Germinal center (tissue), 1 donor: ENCODE measurements at regions not wholly inside any gene's neighbourhood (a gene's known extent, or its start where the extent isn't known, plus 50 kb on each side); places are given as distances from the start of the nearest gene placed in this dataset.

ENCODE experiments used
- DNase-seq: peaks from one replicate; pipeline ENCODE4 v3.0.0; 2012; ENCODE audit warnings: mixed read lengths, low spot score

DNA sequence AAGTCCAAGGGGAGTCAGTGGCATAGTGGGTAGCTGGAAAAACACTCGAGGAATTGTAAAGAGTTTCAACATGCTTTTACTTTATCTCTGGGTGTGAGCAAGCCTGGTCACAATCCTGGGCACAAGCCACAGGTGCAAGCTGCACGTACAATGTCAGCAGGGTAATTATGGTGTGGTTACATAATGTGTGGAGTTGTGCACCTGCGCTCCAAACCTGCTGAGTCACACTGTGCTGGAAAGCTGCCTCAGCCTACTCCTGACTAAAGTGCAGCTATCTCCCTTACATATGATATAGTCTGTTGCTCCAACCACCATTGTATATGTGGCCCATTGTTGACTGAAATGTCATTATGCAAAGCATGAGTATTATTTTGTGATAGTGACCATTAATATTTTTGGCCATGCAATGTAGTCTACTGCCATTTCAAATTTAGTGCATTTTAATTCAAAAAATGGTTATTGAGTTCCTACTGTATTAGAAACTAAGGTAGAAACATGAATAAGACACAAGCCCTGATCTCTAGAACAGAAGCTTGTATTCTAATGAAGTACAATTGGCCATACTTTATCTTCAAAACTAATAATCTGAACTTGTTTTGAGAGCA, 160.9 kb upstream of the SLC30A5 start:
- DNase-seq, result no peak

DNA sequence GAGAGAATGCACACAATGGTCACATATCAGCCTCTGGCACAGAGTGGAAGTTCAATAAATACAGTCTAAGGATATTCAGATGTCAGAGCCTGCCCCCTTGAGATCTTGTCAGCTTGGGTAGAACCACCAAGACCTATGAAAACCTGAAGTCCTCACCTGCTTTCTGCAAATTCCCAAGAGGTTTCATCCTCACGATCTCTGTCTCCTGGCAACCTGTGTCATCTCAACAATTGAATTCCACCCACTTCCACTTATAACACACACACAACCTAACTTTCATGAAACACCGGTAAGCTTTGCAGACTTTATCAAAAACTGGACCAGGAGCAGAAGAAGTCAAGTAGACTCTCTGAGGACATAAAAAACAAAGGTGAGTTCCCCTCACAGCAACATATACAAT, 151.6 kb upstream of the SLC30A5 start:
- DNase-seq, result no peak

DNA sequence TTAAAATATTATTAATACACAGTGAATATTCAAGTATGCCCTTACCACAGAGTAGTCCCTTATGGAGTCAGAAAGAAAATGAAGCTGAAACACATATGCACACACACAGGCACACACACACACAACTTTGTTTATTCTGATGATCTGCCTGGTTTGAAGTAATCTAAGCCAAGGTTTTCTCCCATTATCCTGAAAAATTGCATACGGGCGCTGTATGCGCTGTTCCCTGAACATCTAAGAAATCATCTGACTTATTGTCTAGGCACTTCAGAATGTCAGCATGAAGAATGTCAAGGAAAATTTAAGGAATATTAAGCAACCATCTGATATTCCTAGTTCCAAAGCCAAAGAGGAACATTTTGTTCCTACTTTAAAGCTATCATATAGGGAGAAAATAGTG, 147.1 kb upstream of the SLC30A5 start:
- DNase-seq, result no peak

DNA sequence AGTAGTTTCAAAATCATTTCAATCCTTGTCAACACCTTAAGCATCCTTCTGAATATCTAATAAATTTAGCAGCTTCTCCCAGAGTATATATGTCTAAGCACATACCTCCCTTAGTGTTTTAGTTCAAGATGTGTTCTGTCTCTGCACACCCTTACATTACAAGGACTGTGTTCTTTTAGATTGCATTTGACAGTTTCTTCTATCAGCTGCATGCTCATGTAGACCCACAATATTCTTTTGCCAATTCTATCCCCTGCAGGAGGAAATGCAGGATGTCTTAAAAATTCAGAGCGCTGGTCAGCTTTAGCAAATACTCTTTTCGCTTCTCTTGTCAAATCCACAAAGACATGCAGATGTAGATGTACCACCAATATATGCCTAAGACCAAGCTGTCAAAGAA, 145.8 kb upstream of the SLC30A5 start:
- no peak for DNase-seq

DNA sequence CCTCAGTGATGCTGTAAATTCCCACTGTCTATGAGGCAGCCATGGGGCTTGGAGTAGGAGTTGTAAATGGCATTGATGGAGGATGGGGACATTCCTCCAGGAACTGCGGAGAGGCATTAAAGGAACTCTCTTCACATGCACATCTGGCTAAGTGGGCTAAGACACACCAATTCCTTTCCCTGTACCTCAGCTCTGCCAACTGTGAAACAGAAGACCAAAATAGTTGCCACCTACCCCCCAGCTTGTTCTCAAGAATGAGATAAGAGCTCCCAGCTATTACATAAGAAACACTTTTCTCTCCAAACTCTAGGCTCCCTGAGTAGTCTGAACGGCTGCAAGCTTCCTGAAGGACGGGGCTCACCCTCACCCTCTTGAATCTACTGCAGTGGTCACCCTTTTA, 144.6 kb upstream of the SLC30A5 start:
- DNase-seq, result no peak

DNA sequence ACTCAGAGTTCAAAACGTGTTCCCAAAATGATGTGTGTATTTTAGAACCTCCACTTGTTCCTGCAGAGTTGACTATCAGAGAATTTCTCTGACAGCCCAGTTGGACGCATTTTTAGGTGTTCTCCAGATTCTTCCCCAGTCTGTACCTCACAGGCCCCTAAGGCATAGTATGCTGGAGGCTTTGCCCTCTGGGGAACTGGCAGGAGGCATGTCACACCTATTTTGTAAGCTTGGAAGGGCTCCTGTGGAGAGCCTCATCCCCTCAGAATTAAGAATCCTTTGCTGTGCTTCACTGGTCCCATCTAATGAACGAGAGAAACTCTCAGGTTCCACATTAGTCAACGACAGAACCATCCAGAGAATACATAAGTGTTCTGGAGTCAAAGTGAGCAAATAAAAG, 144.1 kb upstream of the SLC30A5 start:
- no peak for DNase-seq

DNA sequence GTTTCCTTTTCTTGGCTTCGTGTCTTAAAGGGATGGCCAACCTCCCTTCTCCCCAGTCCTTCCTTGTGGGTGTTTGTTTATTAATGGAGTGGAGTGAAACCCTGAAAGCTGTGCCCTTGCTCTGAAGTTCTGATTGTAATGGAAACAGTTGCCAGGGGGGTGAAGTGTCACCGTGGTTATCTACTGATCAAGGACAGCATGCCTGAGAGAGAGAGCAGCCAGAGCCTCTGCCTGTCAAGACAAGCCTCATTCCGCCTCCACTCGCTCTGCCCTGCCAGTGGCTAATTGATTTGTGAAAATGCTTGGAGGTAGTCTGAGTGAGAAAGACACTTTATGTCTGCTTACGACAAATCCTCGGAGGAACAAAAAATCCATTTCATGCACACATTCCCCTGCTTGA, 143.7 kb upstream of the SLC30A5 start:
- no peak for DNase-seq

DNA sequence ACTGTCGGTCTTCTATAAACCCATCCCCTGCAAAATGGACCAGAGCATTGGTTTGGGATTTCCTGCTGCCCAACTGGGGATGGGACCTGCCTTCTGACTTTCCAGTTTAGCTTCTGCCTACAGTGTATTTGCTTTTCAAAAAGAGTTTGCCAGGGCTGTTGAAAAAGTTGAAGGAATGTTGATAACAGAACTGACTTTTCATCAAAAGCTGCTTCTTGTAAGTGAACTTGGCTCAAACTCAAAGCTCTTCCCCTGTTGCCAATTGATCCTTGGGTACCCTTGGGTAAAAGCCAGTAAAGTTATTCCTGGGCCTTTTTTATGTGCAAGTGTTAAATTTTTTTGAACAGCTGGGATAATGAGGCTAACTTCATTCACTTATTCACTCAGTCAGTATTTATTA, 142.9 kb upstream of the SLC30A5 start:
- no peak for DNase-seq

DNA sequence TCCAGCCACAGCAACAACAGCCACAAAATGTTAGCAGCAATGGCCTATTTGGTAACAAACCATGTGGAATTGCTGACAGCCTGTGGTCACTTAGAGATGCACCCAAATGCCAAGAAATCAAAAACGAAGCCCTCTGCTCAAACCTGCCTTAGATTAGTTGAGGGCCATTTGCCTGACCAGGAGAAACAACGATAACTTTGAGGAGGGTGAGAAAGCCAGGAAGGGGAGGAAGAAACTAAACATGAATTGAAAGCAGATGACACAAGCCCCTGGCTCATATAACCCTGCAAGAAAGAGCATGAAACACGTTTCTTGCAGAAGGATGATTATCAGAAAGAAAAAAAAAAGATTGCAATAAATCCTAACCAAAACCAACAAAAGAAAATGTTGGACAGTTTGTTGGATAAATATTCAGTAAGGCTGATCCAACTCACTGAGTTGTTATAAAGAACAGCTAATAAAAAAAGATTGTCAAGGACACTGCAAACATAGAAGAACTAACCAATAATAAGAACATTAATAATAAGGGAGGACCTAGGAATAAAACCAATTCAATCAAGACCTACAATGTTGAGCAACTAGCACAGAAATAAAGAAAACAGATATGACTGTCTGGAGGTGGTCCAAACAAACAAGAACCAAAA, 140.5 kb upstream of the SLC30A5 start:
- no peak for DNase-seq

DNA sequence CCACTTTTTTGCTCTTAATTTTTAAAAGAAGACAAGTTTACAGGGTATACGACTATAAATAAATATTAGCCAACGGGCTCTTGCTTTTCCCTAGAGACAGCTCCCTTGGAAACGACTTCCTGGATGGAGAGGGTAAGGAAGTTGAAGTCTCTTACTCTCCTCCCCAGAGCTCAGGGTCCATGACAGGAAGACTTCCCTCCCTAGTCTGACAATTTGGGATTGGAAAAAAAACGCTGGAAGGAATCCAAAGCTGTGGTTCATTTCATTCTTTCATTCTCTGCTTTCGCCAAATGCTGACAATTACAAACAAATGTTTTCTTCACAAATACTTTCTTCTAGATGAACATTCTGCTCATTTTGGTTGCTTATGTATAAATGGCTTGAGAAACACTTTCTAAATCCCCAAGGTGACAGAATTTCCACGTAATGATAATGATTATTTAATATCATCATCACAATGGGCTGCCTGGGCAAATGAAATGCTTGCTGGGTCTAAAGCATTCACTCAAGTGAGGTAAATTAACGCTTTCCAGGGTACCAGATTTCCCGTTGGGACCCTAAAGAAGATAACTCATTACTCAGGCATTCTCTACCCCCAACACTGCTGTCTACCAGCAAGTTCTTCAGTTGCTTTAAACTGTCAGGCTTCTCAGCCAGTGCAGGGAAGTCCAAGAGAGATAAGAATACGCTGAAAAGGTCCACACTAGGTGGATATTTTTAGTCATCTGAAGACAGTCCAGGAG, 139.8 kb upstream of the SLC30A5 start:
- no peak for DNase-seq

DNA sequence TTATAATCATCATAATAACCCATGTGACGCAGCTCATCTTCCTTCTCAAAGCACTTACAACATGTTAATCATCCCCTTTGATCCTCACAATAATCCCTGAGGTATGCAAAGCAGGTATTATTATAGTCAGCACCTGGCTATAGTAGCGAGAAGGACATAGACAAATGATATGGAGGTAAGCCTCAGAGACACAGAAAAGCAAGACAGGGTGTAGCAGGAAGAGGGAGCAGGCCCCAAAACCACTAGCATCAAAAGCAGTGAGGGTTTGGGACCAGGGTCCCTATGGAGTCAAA, 139.2 kb upstream of the SLC30A5 start:
- no peak for DNase-seq

DNA sequence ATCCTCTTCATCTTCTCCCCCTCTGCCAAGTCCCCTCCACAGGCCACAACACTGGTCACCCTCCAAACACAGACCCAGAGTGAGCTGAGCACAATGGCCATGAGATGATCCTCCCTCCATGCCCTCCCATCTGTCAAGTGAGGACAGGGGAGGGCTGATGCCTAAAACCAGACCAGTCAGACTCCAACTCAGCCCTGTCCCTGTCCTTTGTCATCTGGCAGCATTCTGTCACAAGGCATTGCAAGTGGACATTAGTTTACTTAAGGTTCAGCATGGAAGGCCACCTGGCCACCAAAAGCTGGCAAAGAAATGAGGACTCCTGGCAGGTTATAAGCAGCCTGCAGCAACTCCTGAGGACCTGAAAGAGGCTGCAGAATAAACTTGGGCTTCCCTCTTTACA, 136.2 kb upstream of the SLC30A5 start:
- DNase-seq, result no peak

DNA sequence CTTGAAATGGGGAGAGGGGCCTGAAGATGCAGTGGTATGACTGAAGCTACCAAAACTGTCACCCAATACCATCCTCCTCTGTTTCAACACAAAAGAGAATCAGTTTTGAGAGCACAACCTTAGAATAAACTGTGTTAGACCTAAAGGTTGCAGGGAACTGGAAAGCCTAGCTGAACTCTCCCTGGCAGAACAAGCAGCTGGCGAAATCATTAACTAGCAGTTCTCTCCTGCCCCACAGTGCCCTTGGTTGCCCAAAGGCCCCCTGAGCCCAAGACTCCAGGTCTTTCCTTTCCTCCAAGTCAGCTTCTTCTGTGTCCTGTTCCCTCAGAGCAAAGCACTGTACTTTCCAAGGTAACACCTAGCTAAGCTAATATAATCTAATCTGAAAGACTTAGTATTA, 135.4 kb upstream of the SLC30A5 start:
- no peak for DNase-seq

DNA sequence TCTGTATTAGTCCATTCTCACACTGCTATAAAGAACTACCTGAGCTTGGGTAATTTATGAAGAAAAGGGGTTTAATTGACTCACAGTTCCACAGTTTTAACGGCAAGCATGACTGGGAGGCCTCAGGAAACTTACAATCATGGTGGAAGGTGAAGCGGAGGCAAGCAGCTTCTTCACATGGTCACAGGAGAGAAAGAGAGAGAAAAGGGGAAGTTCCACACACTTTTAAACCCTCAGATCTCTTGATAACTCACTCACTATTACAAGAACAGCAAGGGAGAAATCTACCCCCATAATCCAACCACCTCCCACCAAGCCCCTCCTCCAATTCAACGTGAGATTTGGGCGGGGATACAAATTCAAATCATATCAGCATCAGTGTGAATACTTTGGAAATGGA, 133.4 kb upstream of the SLC30A5 start:
- DNase-seq, result no peak

DNA sequence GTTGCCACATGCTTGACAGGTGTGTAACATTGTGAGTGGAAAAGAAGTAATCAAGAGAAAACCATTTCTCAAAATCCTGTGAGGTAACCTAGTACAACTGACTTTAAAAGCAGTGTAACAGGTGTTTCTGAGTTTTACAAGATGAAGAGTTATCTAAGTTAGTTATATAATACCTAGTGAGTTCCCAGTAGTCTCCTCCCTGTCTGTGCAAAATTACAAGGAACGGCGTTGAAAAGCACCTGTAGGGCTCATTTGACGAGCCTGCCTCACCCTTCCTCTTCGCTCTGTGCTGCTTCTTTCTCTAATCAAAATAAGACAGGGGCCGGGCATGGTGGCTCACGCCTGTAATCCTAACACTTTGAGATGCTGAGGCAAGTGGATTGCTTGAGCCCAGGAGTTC, 132.9 kb upstream of the SLC30A5 start:
- DNase-seq, result no peak

DNA sequence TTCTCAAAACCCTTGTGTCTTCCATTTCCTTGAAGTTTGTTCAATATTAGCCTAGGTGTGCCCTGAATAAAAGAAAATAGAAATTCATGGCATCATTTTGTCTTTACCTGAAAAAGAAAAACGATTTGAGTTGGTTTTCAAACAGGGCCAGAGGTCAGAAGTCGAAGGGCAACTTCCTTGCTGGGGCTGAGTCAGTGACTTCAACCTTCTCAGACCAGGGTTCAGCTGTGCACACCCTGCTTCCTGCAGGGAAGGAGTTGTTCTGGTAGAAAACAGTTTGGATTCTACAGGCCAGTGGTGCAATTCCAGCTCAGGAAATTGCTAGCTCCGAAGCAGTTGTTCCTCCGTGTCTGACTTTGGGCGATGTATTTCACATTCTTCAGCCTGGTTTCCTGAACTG, 132.1 kb upstream of the SLC30A5 start:
- no peak for DNase-seq

DNA sequence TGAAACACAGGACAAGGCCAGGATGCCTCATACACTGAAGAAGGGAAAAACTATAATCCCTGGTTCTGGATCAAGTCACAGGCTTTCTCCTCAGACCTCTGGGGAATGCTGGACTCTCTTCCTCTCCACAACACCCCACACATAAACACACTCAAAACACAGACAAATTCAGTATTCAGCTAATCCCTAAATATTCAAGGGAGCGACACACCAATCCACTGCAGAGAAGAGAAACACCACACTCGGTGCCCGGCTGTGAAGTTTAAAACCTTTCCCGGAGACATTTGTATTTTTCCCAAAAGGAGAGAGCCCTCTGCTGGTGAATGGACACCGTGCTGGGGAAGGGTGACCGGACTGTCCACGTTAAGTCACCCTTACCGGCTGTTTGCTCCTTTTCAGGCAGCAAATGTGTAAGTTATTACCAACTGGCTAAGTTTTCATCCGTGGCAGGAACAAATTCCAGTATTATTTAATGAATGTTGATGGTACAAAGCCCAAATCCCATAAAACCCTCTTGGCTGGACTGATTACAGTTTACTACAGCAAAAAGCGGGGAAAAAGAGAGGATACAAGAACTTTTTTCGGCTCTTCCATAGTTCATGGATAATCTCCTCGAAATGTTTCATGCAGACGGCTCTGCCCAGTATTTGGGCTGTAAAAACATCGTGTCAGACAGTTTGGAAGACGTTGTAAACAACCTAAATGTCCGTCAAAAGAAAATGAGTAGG, 130.9 kb upstream of the SLC30A5 start:
- DNase-seq, result no peak

DNA sequence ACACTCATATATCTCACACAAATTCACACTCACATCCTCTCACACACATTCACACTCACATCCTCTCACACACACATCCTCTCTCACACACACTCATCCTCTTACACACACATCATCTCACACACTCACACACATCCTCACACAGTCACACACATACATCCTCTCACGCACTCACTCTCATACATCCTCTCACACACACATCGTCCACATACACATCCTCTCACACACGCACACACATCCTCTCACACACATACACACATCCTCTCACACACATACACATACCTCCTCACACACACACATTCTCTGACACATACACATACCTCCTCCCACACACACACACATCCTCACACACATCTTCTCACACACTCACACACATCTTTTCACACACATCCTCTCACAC, 129.1 kb upstream of the SLC30A5 start:
- no peak for DNase-seq

DNA sequence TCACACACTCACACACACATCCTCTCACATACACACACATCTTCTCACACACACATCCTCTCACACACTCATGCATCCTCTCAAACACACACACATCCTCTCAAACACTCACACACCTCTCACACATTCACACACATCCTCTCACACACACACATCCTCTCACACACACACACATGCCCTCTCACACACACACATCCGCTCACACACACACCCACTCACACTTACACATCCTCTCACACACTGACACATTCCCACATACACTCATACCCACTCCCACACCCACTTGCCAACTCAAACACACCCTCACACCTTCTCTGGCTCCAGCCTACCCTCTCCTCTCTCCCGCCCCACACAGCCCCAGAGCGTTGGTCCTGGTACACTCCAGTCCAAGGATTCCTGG, 127.9 kb upstream of the SLC30A5 start:
- DNase-seq, result no peak

DNA sequence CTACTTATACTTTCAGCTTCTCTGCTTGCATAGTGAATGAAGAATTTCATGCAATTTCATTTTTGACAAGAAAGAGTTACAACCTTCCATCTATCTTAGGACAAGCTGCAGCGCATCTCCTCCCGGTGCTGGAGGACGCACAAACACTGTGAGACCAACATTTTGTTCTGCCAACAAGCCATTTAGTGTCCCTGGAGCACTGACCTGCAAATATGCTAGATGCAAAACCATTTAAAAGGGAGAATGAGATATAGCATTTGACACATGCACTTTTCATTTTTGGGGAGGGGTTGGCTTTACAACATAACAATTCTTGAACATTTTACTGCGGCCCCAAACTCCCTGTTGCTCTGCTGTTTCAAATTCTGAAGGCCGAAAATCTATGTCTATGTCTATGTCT, 127.2 kb upstream of the SLC30A5 start:
- DNase-seq, result no peak

DNA sequence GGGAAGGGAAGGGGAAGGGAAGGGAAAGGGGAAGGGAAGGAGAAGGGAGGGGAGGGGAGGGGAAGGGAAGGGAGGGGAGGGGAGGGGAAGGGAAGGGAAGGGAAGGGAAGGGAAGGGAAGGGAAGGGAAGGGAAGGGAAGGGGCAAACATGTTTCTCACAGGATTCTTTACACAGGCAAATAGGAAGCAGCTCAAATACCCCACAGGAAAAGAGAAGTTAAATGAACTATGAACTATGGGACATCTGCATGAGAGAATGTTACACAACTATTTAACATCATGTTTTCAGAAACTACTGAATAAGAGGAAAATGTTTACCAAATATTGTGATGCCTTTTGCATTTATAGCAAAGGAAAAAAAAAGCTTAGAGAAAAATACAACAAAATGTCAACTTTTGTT, 125.4 kb upstream of the SLC30A5 start:
- no peak for DNase-seq

DNA sequence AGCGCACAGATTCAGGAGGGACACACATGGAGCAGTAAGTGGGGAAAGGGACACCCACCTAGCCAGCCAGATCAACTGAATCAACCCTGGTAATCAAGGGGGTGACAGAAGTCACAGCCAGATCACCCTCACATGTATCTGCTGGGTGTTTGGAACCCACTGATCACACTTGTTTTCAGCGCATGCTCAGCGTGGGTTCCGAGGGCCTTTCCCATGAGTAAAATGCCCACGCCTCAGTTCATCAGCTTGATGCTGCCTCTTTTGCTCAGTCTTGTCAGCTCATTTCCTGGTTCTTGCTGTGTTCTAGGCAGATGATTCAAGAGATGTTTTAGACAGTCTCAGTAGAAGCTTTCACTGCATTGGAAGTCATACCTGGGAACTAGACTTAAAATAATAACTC, 123.2 kb upstream of the SLC30A5 start:
- no peak for DNase-seq

DNA sequence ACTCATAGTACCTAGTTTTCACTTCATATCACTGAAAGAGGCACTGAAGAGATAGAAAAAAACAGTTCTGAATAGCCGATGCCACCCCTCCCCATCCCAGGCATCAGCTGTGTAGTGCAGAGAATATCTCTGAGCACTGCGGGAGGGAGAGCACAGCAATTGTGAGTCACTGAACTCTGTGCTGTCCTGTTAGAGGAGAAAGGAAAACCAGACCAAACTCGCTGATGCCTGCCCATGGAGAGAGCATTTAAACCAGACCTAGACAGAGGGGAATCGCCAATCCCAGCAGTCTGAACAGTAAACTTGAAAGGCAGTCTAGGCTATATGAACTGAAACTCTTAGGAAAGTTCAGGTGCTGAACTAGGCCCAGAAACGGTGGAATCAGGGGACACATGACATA, 120.1 kb upstream of the SLC30A5 start:
- no peak for DNase-seq
